SK-N-DZ (cell line): ENCODE measurements at regions not wholly inside any gene's neighbourhood (a gene's known extent, or its start where the extent isn't known, plus 50 kb on each side); places are given as distances from the start of the nearest gene placed in this dataset.
"Not testable (repeated sequence)": the region's sequence is repeated elsewhere in the genome, so short reads cannot be mapped to it uniquely, and the experiment has no call there.

Source experiments
- DNase-seq: peaks from one replicate; pipeline ENCODE4 v3.0.0-alpha.2; 2015; ENCODE audit warnings: low spot score

DNA sequence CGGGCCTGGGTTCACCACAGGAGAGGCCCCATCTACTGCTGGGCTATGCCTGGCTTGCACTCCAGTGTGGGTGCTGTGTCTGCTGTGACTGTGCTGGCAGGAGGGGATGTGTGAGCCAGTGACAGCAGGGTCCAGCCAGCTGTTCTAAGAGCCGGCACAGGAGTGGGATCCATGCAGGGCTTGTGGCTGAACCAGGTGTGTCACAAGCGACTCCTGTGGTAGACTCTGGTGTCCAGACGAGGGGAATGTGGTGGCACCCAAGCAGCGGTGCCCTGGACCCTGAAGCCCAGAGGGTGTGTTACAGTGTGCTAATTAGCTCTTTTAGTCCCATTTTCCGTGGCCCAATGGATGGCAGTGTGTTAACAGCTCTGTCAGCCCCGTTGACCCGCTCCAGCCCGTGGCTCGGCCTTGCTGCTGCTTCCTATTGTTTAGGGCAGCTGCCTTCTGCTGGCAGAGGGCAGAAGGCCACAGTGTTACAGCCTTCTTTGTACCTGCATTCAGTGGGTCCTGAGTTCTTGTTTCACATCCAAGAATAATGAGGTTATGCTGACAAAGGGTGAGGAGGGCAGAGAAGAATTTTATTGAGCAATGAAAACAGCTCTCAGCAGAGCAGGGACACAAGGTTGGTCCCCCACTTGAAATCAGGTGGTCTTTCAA lies 78.5 kb upstream of the RNU6-1 start:
- DNase-seq, result no peak

DNA sequence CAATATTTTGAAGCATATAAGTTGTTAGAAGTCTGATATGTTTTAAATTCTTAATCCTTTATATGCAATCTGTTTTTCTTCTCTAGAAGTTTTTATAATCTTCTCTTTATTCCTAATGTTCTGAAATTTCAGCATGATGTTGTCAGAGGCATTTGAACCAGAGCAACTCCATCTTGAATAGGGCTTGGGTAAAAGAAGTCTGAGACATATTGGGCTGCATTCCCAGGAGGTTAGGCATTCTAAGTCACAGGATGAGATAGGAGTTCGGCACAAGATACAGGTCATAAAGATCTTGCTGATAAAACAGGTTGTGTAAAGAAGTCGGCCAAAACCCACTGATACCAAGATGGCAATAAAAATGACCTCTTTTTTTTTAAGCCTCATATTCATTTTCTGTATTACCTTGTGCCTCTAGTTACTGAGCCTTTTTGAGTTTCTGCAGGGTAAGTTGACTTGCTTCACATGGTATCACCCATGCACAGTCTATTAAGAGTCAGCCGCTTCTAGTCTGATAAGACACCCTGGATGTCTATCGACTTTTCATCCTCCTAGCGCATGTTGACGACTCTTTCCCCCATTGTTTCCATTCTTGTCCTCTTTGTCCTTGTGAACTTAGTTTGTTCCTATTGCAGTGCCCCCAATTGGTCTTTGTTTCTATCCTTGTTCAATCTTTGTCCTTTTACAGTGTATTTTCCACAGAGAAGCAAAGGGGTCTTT lies 80.8 kb upstream of the RNU6-1 start:
- DNase-seq, result no peak

DNA sequence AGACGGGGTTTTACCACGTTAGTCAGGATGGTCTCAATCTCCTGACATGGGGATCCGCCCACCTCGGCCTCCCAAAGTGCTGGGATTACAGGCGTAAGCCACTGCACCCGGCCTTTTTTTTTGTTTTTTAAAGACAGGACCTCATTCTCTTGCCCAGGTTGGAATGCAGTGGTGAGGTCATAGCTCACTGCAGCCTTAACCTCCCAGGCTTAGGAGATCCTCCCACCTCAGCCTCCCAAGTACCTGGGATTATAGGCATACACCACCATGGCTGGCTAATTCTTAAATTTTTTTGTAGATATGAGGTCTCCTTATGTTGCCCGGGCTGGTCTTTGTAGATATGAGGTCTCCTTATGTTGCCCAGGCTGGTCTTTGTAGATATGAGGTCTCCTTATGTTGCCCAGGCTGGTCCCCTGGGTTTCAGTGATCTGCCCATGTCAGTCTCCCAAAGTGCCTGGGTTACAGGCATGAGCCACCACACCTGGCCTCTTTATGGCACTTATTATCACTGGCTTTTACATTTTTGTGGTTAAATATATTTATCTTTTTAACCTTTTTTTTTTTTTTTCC lies 82.3 kb upstream of the RNU6-1 start:
- no peak for DNase-seq

DNA sequence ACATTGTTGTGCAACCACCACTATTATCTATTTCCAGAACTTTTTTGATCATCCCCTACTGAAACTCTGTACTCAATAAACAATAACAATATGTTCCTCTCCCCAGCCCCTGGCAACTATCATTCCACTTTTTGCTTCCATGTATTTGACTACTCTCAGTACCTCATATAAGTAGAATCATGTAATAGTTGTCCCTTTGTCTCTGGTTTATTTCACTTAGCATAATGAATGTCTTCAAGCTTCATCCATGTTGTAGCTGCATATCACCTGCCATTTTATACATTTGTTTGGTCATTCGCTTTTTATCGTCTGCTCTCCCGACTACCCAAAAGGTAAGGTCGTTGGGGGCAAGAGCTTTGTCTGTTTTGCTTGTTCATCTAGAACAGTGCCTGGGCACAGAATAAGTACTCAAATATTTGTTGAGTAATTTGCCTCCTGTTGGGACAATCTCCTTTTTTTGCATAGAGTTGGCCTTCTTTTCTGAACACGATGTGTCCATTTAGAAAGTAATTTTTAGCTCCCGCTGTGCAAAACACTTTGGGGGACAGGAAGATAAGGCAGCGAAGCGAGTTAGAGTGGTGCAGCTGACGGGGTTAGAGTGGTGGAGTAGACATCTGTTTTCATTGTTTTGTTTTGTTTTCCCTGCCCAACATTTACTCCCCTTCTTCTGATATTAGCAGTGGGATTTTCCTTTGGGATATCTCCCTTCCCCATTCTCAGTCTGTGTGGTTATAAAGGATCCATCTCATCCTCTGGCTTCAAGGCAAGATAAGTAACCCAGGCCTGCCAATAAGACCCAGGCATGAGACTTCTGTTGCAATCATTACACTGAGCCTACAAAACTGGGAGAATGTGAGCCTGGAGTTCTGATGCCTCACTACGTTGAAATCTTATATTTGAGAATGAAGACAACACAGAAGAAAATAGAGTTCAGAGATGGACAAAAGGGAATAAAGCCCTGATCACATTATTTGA lies 83.4 kb upstream of the RNU6-1 start:
- DNase-seq, result no peak

DNA sequence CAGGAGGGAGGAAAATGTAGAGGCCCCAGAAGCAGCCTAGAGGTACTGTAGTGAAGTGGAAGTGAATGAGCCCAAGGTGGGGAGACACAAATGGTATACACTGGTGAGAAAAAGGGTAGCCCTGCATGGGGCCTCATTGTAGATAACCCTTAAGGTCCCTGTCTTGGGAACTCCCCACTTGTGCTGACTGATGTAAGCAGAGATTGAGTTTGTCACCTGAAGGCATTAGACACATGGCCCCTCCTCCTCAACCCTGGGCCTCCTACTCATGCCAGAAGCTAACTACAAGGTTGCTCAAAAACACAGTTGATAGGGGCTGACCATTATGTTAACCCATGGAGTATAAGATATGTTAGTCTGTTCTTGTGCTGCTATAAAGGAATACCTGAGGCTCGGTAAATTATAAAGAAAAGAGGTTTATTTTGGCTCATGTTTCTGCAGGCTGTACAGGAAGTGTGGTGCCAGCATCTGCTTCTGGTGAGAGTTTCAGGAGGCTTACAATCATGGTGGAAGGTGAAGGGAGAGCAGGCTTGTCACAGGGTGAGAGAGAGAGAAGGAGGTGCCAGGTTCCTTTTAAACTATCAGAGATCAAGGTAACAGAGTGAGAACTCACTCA lies 84.6 kb upstream of the RNU6-1 start:
- DNase-seq, result no peak

DNA sequence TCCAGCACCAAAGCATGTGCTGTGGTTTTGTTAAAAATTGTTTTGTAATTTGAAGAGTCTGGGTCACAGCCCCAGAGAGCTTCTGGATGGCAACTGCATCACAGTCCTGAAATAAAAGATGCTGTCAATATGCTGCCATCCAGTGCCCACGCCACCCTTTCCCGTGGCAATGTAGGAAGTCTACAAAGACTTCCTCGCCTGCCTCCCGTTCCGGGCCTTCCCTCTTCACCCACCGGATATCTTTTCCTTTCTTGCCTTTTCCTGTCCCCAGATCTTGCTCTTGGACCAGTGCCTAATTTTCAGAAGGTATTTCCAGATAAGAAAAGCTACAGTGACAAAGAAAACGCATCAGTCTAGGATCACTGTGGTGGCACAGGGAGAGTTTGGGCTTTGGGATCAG lies 85.3 kb upstream of the RNU6-1 start:
- DNase-seq, result no peak

DNA sequence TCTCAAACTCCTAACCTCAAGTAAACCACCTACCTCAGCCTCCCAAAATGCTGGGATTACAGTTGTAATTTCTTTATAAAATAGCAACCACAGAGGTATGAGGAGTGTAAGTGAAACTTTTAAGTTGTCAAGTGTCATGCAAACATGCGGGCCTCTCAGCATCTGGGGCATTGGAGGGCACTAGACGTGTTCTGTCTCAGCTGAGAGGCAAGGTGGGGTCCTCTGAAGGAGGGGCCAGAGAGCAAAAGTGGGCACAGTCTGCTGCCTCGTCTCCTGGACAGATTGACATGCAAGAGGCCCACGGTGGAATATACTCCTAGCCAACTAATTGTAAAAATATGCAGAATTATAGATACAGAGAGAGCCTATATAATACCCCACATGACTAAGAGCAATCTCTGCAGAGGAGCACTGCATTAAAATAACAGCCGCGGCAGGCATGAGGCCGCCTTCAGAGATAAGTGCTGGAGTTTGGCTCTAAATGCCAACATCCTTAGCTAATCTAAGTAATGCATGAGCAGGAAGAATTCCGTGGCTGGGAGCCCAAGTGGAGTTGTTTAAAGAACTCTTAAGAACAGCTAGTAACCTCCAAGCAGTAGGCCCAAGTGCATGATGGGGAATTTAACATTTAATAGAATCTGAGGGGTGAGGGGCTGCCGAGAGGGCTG lies 87.8 kb upstream of the RNU6-1 start:
- no peak for DNase-seq

DNA sequence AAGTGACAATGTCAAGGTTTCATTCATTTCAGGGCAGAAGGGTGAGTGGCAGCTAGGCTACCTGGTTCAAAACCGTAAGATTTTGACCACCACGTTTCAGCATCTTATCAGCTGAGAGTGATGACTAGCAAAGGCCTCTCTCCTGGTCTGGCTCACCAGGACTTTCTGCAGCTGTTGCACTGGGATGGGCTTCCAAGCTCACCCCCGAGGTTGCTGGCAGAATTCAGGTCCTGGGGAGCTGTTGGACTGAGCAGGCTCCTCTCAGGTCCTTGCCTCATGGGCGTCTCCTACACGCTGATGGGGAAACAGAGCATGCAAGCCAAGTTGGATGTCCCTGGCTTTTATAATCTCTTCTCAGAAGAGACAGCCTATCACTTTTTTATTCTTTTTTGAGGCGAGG lies 88.8 kb upstream of the RNU6-1 start:
- DNase-seq, result no peak

DNA sequence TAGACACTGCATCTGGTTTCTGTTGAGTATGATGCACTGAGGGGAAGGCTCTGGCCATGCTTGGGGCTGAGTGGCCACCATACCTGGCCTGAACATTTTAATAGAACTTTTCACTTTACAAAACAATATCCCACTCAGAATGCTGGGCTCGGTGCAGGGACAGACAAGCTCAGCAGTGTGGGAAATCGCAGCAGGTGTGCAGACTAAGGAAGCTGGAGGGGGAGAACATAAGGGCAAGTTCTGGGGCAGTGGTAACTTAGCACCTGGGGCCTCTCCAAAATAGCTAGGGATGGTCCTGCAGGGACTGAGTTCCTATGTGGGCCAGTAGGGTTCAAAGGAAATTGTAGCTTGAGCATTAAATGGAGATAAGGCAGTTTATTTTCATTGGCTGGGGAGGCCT lies 90.9 kb upstream of the RNU6-1 start:
- DNase-seq, result no peak

DNA sequence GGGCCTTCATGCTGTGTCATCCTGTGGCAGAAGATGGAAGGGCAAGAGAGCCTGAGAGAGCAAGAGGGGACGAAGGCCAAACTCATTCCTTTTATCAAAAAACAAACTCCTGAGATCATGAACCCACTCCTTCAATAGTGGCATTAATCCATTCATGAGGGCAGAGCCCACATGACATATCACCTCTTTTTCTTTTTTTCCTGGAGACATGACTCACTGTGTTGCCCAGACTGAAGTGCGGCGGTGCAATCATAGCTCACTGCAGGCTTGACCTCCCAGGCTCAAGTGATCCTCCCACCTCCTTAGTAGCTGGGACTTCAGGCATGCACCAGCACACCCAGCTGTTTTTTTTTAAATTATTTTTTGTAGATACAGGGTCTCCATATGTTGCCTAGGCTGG lies 92.0 kb upstream of the RNU6-1 start:
- DNase-seq, result no peak

DNA sequence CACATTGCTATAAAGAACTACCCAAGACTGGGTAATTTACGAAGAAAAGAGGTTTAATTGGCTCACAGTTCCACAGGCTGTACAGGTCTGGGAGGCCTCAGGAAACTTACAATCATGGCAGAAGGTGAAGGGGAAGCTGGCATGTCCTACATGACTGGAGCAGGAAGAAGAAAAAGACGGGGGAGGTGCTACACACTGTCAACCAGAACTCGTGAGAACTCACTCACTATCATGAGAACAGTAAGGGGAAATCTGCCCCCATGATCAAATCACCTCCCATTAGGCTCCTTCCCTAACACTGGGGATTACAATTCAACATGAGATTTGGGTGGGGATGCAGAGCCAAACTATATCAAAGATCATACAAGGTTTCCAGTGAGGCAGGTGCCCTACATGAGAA lies 94.3 kb upstream of the RNU6-1 start:
- not testable (repeated sequence) for DNase-seq

DNA sequence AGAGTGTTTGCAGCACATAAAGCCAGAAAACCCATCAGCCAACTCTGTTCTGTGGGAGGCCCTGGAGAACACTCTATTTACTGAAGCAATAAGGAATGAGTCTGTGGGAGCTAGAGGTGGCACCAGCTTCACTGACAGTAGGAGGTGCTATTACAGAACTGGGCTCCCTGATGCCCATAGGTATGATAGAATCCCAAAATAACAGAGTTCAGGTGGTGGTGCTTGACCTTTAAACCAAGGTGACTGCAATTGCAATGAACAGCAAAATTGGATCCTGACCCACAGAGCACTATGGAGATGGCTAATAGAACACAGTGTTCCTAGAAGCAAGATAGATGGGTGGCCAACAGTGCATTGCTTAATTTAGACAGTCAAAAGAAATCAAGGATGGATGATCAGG lies 95.4 kb upstream of the RNU6-1 start:
- no peak for DNase-seq

DNA sequence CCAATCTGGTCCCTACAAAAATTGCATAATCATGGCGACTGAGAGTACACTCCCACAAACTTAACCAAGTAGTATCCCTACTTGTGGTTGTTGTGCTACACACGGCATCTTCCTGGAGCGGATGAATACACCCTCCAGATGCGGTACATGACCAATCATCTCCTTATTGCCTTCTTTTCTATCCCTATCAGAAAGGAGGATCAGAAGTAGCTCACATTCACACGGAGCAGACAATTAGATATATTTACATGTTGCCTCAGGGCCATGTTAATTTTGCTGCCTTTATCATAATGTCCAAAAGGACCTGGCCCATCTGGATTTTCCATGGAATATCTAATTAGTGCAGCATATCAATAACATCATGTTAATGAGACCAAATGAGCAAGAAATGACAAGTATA lies 96.4 kb upstream of the RNU6-1 start:
- DNase-seq, result no peak

DNA sequence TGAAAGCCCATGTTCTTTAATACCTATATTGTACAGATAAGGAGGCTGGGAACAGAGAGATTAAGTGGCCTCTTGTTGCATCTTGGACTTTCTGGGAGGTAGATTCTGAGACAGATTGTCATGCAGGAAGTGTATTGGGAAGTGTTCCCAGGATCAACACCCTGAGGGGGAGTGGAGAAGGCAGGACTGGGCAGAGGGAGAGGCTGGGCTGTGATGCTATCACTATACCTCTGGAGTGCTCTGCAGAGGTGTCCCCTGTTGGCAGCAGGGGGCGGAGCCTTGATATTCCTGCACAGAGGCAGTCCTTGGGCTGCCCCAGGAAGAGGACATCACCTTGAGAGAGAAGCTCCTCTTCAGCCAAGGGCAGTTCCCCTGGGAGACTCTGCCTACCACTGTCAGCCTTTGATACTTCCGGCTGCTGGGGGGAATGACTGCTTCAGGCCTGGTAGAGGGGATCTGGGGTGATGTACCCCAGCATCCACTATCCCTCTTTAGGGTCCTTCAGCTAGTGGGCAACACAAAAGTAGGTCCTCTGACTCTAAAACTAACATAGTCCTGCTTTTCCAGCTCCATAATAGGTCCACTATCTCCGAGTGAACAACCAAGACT lies 97.4 kb upstream of the RNU6-1 start:
- no peak for DNase-seq

DNA sequence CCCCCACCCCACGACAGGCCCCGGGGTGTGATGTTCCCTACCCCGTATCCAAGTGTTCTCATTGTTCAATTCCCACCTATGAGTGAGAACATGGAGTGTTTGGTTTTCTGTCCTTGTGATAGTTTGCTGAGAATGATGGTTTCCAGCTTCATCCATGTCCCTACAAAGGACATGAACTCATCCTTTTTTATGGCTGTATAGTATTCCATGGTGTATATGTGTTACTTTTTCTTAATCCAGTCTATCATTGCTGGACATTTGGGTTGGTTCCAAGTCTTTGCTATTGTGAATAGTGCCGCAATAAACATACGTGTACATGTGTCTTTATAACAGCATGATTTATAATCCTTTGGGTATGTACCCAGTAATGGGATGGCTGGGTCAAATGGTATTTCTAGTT lies 99.3 kb upstream of the RNU6-1 start:
- not testable (repeated sequence) for DNase-seq

DNA sequence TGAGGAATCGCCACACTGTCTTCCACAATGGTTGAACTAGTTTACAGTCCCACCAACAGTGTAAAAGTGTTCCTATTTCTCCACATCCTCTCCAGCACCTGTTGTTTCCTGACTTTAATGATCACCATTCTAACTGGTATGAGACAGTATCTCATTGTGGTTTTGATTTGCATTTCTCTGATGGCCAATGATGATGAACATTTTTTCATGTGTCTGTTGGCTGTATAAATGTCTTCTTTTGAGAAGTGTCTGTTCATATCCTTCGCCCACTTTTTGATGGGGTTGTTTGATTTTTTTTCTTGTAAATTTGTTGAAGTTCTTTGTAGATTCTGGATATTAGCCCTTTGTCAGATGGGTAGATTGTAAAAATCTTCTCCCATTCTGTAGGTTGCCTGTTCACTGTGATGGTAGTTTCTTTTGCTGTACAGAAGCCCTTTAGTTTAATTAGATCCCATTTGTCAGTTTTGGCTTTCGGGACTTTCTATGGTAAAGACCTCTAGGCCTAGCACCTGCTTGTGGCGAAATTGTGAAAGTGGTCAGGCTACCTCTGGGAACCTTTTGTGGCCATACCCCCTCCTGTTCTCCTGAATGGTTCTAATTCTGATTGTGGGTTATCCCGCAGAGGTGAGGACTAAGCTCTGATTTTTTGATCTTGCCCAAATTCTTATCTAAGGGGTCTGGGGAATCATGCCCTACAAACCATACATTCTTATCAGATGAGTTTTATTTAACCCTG lies 99.9 kb upstream of the RNU6-1 start:
- not testable (repeated sequence) for DNase-seq

DNA sequence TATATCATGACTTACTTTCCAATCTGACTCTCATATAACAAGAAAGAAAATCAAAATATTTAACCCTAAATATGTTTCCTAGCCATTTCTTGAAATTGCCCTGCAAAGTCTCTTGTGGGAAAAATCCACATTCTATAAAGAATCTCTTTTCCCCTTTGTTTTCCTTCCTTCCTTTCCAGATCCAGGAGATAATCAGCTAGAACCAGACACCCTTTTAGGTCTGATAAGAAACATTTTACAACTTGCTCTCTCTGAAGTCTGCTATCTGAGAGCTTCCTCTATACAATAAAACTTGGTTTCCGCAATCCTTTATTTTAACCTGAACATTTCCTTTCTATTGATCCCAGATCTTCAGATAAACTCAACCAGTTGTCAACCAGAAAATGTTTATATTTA lies 100.5 kb upstream of the RNU6-1 start:
- DNase-seq, result no peak

DNA sequence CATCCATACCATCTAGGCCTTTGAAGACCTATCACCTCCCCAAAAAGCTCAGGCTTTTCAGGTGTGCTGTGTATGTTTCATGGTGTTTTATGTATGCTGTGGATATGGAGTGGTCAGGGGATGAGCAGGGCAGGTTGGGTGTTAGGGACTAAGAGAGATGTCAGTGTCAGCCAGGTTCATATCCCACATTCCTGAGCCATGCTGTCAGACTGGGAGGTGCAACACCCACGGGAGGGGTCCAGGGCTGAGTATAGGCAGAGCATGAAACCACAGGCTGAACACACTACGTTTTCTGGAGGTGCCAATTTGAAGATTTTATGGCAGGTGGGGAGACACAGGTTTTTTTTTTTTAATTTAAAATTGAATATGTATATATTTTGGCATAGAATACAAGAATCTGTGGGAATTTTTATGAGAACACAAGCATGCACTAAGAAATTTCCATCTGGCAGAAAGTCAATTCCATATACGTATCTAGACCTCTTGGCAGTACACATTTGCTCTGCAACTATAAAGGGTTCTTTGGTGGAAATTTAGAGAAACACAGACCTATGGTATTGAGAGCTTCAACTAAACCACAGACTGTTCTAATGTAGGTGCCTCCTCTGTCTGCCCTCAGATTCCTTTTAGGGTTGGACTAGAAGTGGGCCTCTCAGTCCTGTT lies 101.9 kb upstream of the RNU6-1 start:
- DNase-seq, result no peak

DNA sequence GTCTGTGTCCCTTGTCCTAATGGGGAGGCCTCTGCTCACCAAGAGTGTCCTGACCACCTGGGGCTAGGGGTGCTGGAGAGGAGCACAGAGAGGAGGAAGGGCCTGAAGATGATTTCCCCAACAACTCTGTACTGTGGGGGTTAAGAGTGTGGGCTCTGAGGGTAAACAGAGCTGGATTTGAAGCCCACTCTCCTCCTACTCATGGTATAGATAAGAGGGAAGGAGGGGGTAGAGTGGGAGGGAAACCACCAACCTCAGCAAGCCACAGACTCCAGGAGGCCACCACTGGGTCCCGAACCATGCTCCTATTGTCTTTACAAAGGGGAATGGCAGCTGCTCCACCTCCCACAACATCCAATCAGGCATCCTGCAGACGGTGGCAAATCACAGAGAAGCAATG lies 103.6 kb upstream of the RNU6-1 start:
- DNase-seq, result no peak
